ENCODE measurements at regions not wholly inside any gene's neighbourhood (a gene's known extent, or its start where the extent isn't known, plus 50 kb on each side); places are given as distances from the start of the nearest gene placed in this dataset.

DNA sequence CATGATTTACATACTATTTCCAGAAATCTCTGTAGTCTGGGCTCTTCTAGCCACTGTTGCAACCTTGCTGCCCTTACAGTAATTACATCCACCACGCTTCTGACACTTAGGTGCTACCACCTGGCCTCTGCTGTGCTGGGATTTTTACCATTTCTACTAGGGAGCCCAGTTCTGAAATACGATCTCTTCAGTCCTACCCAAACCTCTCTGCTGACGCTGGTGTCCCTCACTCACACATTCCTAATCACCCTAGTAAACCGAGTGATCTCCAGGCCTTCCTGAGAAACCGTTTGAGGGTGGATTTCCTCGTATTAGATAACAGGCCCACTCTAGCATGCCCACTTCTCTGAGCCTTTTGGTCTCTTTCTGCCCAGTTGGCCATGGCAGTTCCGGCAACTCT is 588.9 kb upstream of the CADM1 start:
- TF ChIP-seq CREB1 (CRISPR knock-in tag; IDR thresholded peaks at IDR 0.05; ENCODE audit: low read depth) (no peak), JUNB (IDR thresholded peaks at IDR 0.05; ENCODE audit: unreplicated experiment) (no peak), EZH2phosphoT487 (IDR thresholded peaks at IDR 0.05; ENCODE audit: unreplicated experiment) (no peak), EZH2 (IDR thresholded peaks at IDR 0.05; ENCODE audit: low read depth, unreplicated experiment) (no peak), NANOG (IDR thresholded peaks at IDR 0.05; ENCODE audit: borderline replicate concordance) (no peak), POLR2AphosphoS5 (IDR thresholded peaks at IDR 0.05; ENCODE audit: low read depth) (no peak), STAT1 (IDR thresholded peaks at IDR 0.05; ENCODE audit: unreplicated experiment) (no peak), ZNF331 (CRISPR knock-in tag; IDR thresholded peaks at IDR 0.05; ENCODE audit: low read depth) (no peak), ZNF114 (CRISPR knock-in tag; IDR thresholded peaks at IDR 0.05) (no peak)
- TF ChIP-seq, protein P1, sequence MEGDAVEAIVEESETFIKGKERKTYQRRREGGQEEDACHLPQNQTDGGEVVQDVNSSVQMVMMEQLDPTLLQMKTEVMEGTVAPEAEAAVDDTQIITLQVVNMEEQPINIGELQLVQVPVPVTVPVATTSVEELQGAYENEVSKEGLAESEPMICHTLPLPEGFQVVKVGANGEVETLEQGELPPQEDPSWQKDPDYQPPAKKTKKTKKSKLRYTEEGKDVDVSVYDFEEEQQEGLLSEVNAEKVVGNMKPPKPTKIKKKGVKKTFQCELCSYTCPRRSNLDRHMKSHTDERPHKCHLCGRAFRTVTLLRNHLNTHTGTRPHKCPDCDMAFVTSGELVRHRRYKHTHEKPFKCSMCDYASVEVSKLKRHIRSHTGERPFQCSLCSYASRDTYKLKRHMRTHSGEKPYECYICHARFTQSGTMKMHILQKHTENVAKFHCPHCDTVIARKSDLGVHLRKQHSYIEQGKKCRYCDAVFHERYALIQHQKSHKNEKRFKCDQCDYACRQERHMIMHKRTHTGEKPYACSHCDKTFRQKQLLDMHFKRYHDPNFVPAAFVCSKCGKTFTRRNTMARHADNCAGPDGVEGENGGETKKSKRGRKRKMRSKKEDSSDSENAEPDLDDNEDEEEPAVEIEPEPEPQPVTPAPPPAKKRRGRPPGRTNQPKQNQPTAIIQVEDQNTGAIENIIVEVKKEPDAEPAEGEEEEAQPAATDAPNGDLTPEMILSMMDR (conservative IDR thresholded peaks at IDR 0.05; ENCODE audit: low read depth in 2 of 2): no peak
- TF ChIP-seq, protein P2, sequence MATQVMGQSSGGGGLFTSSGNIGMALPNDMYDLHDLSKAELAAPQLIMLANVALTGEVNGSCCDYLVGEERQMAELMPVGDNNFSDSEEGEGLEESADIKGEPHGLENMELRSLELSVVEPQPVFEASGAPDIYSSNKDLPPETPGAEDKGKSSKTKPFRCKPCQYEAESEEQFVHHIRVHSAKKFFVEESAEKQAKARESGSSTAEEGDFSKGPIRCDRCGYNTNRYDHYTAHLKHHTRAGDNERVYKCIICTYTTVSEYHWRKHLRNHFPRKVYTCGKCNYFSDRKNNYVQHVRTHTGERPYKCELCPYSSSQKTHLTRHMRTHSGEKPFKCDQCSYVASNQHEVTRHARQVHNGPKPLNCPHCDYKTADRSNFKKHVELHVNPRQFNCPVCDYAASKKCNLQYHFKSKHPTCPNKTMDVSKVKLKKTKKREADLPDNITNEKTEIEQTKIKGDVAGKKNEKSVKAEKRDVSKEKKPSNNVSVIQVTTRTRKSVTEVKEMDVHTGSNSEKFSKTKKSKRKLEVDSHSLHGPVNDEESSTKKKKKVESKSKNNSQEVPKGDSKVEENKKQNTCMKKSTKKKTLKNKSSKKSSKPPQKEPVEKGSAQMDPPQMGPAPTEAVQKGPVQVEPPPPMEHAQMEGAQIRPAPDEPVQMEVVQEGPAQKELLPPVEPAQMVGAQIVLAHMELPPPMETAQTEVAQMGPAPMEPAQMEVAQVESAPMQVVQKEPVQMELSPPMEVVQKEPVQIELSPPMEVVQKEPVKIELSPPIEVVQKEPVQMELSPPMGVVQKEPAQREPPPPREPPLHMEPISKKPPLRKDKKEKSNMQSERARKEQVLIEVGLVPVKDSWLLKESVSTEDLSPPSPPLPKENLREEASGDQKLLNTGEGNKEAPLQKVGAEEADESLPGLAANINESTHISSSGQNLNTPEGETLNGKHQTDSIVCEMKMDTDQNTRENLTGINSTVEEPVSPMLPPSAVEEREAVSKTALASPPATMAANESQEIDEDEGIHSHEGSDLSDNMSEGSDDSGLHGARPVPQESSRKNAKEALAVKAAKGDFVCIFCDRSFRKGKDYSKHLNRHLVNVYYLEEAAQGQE (IDR thresholded peaks at IDR 0.05; ENCODE audit: unreplicated experiment): no peak
- TF ChIP-seq, protein P3, sequence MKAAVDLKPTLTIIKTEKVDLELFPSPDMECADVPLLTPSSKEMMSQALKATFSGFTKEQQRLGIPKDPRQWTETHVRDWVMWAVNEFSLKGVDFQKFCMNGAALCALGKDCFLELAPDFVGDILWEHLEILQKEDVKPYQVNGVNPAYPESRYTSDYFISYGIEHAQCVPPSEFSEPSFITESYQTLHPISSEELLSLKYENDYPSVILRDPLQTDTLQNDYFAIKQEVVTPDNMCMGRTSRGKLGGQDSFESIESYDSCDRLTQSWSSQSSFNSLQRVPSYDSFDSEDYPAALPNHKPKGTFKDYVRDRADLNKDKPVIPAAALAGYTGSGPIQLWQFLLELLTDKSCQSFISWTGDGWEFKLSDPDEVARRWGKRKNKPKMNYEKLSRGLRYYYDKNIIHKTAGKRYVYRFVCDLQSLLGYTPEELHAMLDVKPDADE (IDR thresholded peaks at IDR 0.05): no peak
